Kidney tubule cell (primary cell): ENCODE measurements at regions not wholly inside any gene's neighbourhood (a gene's known extent, or its start where the extent isn't known, plus 50 kb on each side); places are given as distances from the start of the nearest gene placed in this dataset.

Experiments used
- DNase-seq: peaks from one replicate; pipeline ENCODE4 v3.0.0-alpha.2; 2018; ENCODE audit warnings: low spot score

- no peak for DNase-seq
Measured at GRCh38 chr2:67043781-67044478, 353.2 kb upstream of the ETAA1 start.

- no peak for DNase-seq
Measured at GRCh38 chr2:67046591-67046990, 350.5 kb upstream of the ETAA1 start.

GRCh38 chr2:67048314-67048713 is 348.8 kb upstream of the ETAA1 start:
- no peak for DNase-seq

- no peak for DNase-seq
Measured at GRCh38 chr2:67050622-67051021, 346.5 kb upstream of the ETAA1 start.

GRCh38 chr2:67054728-67055127 is 342.4 kb upstream of the ETAA1 start:
- DNase-seq: no peak

- no peak for DNase-seq
Measured at GRCh38 chr2:67055387-67056304, 341.5 kb upstream of the ETAA1 start.

- DNase-seq: no peak
Measured at GRCh38 chr2:67057123-67057522, 340.0 kb upstream of the ETAA1 start.

- no peak for DNase-seq
Measured at GRCh38 chr2:67057901-67058703, 339.0 kb upstream of the ETAA1 start.

- DNase-seq: no peak
Measured at GRCh38 chr2:67065046-67065445, 332.1 kb upstream of the ETAA1 start.

- DNase-seq: no peak
Measured at GRCh38 chr2:67066782-67067181, 330.4 kb upstream of the ETAA1 start.

GRCh38 chr2:67067656-67068055 is 329.5 kb upstream of the ETAA1 start:
- DNase-seq: no peak

- no peak for DNase-seq
Measured at GRCh38 chr2:67070826-67071225, 326.3 kb upstream of the ETAA1 start.

GRCh38 chr2:67075056-67075455 is 322.1 kb upstream of the ETAA1 start:
- no peak for DNase-seq

- no peak for DNase-seq
Measured at GRCh38 chr2:67075530-67076238, 321.4 kb upstream of the ETAA1 start.

- DNase-seq: peak; percentile 2
Measured at GRCh38 chr2:67076239-67076624, 320.9 kb upstream of the ETAA1 start.

- no peak for DNase-seq
Measured at GRCh38 chr2:67079729-67080128, 317.4 kb upstream of the ETAA1 start.

GRCh38 chr2:67082813-67083212 is 314.3 kb upstream of the ETAA1 start:
- DNase-seq: no peak

- DNase-seq: no peak
Measured at GRCh38 chr2:67083951-67084350, 313.2 kb upstream of the ETAA1 start.

GRCh38 chr2:67085146-67085545 is 312.0 kb upstream of the ETAA1 start:
- DNase-seq: no peak

- DNase-seq: no peak
Measured at GRCh38 chr2:67091681-67092080, 305.5 kb upstream of the ETAA1 start.

- DNase-seq: no peak
Measured at GRCh38 chr2:67095121-67095520, 302.0 kb upstream of the ETAA1 start.

GRCh38 chr2:67096886-67097285 is 300.2 kb upstream of the ETAA1 start:
- DNase-seq: no peak
